Psoas muscle (tissue), 7 donors: ENCODE measurements at regions not wholly inside any gene's neighbourhood (a gene's known extent, or its start where the extent isn't known, plus 50 kb on each side); places are given as distances from the start of the nearest gene placed in this dataset.

ENCODE experiments used
- ATAC-seq, 4 donors: fragments of 200-7000 bp; cut with Tn5 transposase; one replicate each; pipeline ENCODE4 v1.9.1; 2020; ENCODE audit warnings: moderate library complexity in 3 of 4, mild to moderate bottlenecking in 2 of 4
- DNase-seq, 2 donors: peaks; one replicate each; pipeline ENCODE4 v3.0.0-alpha.2; 2020
- H3K27ac ChIP-seq: fragments of 200-600 bp; one replicate; pipeline ENCODE4 v1.8.0; 2022
- H3K27me3 ChIP-seq, 3 donors: fragments of 200-600 bp in 1 of 3; one replicate each; pipeline versions ENCODE4 v1.6.1 to v1.8.0; 2013 to 2022; ENCODE audit warnings: low read length in 2 of 3, mild to moderate bottlenecking in 2 of 3, moderate library complexity in 1 of 3; ENCODE audit not compliant: insufficient read depth in 3 of 3
- H3K36me3 ChIP-seq, 2 donors: fragments of 200-600 bp in 1 of 2; one replicate each; pipeline versions ENCODE4 v1.6.1 to v1.8.0; 2013 to 2022; ENCODE audit warnings: low read depth in 1 of 2, mild to moderate bottlenecking in 1 of 2, moderate library complexity in 1 of 2; ENCODE audit not compliant: insufficient read depth in 1 of 2
- H3K4me1 ChIP-seq: fragments of 200-600 bp; one replicate; pipeline ENCODE4 v1.8.0; 2022
- H3K4me3 ChIP-seq: fragments of 200-600 bp; one replicate; pipeline ENCODE4 v1.8.0; 2022; ENCODE audit warnings: mild to moderate bottlenecking
- H3K9me3 ChIP-seq: fragments of 200-600 bp; one replicate; pipeline ENCODE4 v1.8.0; 2022
- CTCF ChIP-seq: fragments of 200-600 bp; IDR thresholded peaks from one replicate; pipeline ENCODE4 v1.8.0; 2022; ENCODE audit warnings: antibody characterized with exemption
- WGBS, 3 donors: extraction: QIAGEN DNeasy Blood & Tissue Kit; methylation state at CpG; one replicate each; pipeline versions ENCODE4 v1.1.6 to v1.1.7; 2013; 5-methylcytosine and 5-hydroxymethylcytosine counted together
- intact Hi-C, 2 donors: fragments of 100-400 bp; cut with DNase I; formaldehyde crosslinking; loops; one replicate each; pipeline versions ENCODE4 v1.11.0 to v1.14.2; 2022
- donor health status: healthy with polysubstance abuse.
- donor health status: DM: no; HTN: no; CAD: no; lungs with moderate emphysema.
- donor health status: Bipolar disorder and iron deficiency.
- donor health status: healthy.
- donor health status: DM: yes; HTN: yes; CAD: no.
- donor health status: DM: no; HTN: no; CAD: no.
- donor health status: DM: yes; HTN: yes; CAD: no.

GRCh38 chr7:442457-442856 lies 77.2 kb downstream of the PDGFA start:
- 73 to 86% (median 77%) methylated on average over 7 of the region's 7 CpGs for WGBS, 3 donors
- no peaks in the 10 kb centered on the region for H3K27me3 ChIP-seq

GRCh38 chr7:443279-443833 lies 76.3 kb downstream of the PDGFA start:
- Histone ChIP-seq H3K4me3 (no peak overlapping the region), H3K27ac (no peak overlapping the region), H3K36me3 (no peaks in the 10 kb centered on the region), H3K4me1 (peaks cover 10% of the 10 kb centered on the region), H3K27me3 (no peaks in the 10 kb centered on the region), H3K9me3 (no peaks in the 10 kb centered on the region)
- intact Hi-C loops: loop anchor here (5.0 kb wide), 1 partner anchor 74 kb away; the partner anchor contains the start of gene PDGFA (in 2 of the 2)
- DNase-seq (no peak), ATAC-seq (no peak)
- 91 to 97% (median 91%) methylated on average over 1 of the region's 1 CpG for WGBS, 3 donors
- no peak for TF ChIP-seq CTCF

More at GRCh38 chr7:442457-442856, 77.2 kb downstream of the PDGFA start:
- no peak for TF ChIP-seq CTCF
- Histone ChIP-seq H3K36me3 (no peaks in the 10 kb centered on the region), H3K4me3 (no peak overlapping the region), H3K27ac (no peak overlapping the region), H3K9me3 (no peaks in the 10 kb centered on the region), H3K4me1 (peaks cover 15% of the 10 kb centered on the region)
- DNase-seq (no peak), ATAC-seq (no peak)
- intact Hi-C loops: loop anchor here (5.0 kb wide), 1 partner anchor 75 kb away; the partner anchor contains the start of gene PDGFA (in 2 of the 2)

- no peaks in the 10 kb centered on the region for H3K9me3 ChIP-seq
- ATAC-seq (no peak), DNase-seq (no peak)
- H3K36me3 ChIP-seq: no peaks in the 10 kb centered on the region
- no peak overlapping the region for H3K27ac ChIP-seq
- TF ChIP-seq CTCF: no peak
- no peak overlapping the region for H3K4me3 ChIP-seq
- peaks cover 10% of the 10 kb centered on the region for H3K4me1 ChIP-seq
- WGBS, 3 donors: 56 to 72% (median 67%) methylated on average over 8 of the region's 8 CpGs
- intact Hi-C loops: loop anchor here (5.0 kb wide), 1 partner anchor 73 kb away; the partner anchor contains the start of gene PDGFA (in 2 of the 2)
- H3K27me3 ChIP-seq: no peaks in the 10 kb centered on the region
These were observed 75.0 kb downstream of the PDGFA start for GRCh38 chr7:444606-445005.

GRCh38 chr7:445020-445419 lies 74.6 kb downstream of the PDGFA start:
- intact Hi-C loops: no loop called here
- DNase-seq (no peak), ATAC-seq (no peak)
- no peaks in the 10 kb centered on the region for H3K27me3 ChIP-seq
- no peaks in the 10 kb centered on the region for H3K9me3 ChIP-seq
- no peak for TF ChIP-seq CTCF
- 84 to 89% (median 86%) methylated on average over 10 to 14 of the region's 14 CpGs for WGBS, 3 donors
- H3K4me1 ChIP-seq: peaks cover 10% of the 10 kb centered on the region
- no peak overlapping the region for H3K4me3 ChIP-seq
- no peaks in the 10 kb centered on the region for H3K36me3 ChIP-seq
- H3K27ac ChIP-seq: no peak overlapping the region
